SK-N-SH (cell line): ENCODE measurements at regions not wholly inside any gene's neighbourhood (a gene's known extent, or its start where the extent isn't known, plus 50 kb on each side); places are given as distances from the start of the nearest gene placed in this dataset.

Experiments used
- CTCF ChIA-PET: fragments of 300-600, 350-600 bp; formaldehyde crosslinking; extraction: SDS; loops from one replicate; lab custom pipeline; 2021; lab: Yijun Ruan, JAX
- POLR2A ChIA-PET: fragments of 350-600 bp; sonication (Branson Sonifier 250); formaldehyde crosslinking; extraction: SDS; loops from one replicate; lab custom pipeline; 2020; ENCODE audit warnings: antibody characterized with exemption, inconsistent platforms; lab: Yijun Ruan, JAX
- DNase-seq: peaks from one replicate; pipeline ENCODE4 v3.0.0; 2012
- H2AFZ ChIP-seq: fragments of 200-600 bp; sonication (generic); 2 replicates; pipeline ENCODE4 v1.8.1; 2016; ENCODE audit warnings: antibody characterized with exemption, mild to moderate bottlenecking, low read depth
- H3F3A ChIP-seq: fragments of 200-600 bp; sonication (generic); replicated peaks from 2 replicates; pipeline ENCODE3; 2016; ENCODE audit warnings: antibody characterized with exemption, mild to moderate bottlenecking; ENCODE audit not compliant: insufficient read depth
- H3K27ac ChIP-seq, 2 experiments: fragments of 200-500 bp in 1 of 2; fragments of 200-600 bp in 1 of 2; sonication (Bioruptor generic) in 1 of 2; sonication (generic), shearing (Covaris generic) in 1 of 2; 2 replicates each; pipeline versions ENCODE4 v1.5.1 to v1.6.1; 2014 to 2016; ENCODE audit warnings: low read depth in 2 of 2, inconsistent platforms in 1 of 2, low read length in 1 of 2, mild to moderate bottlenecking in 1 of 2, mixed read lengths in 1 of 2
- H3K27me3 ChIP-seq: fragments of 200-600 bp; sonication (generic), shearing (Covaris generic); 2 replicates; pipeline ENCODE4 v1.6.1; 2016; ENCODE audit warnings: mixed run types; ENCODE audit not compliant: insufficient read depth
- H3K36me3 ChIP-seq, 2 experiments: fragments of 200-500 bp in 1 of 2; fragments of 200-600 bp in 1 of 2; sonication (Bioruptor generic) in 1 of 2; sonication (generic) in 1 of 2; replicated peaks in 1 of 2; 2 replicates each; pipeline versions ENCODE3 to v1.5.1; 2014 to 2016; ENCODE audit warnings: low read length in 1 of 2, mild to moderate bottlenecking in 1 of 2; ENCODE audit not compliant: insufficient read depth in 2 of 2, control insufficient read depth in 1 of 2
- H3K4me1 ChIP-seq, 2 experiments: fragments of 200-500 bp in 1 of 2; fragments of 200-600 bp in 1 of 2; sonication (Bioruptor generic) in 1 of 2; sonication (generic), shearing (Covaris generic) in 1 of 2; 2 replicates each; pipeline versions ENCODE4 v1.5.1 to v1.6.1; 2014 to 2016; ENCODE audit warnings: low read depth in 1 of 2, low read length in 1 of 2, mixed run types in 1 of 2; ENCODE audit not compliant: insufficient read depth in 2 of 2, control insufficient read depth in 1 of 2
- H3K4me2 ChIP-seq: fragments of 200-600 bp; sonication (generic), shearing (Covaris generic); 2 replicates; pipeline ENCODE4 v1.6.1; 2017; ENCODE audit warnings: mixed run types
- H3K4me3 ChIP-seq, 2 experiments: fragments of 200-500 bp in 1 of 2; fragments of 200-600 bp in 1 of 2; sonication (Bioruptor generic) in 1 of 2; sonication (generic), shearing (Covaris generic) in 1 of 2; 2 replicates each; pipeline versions ENCODE4 v1.5.1 to v1.8.1; 2014 to 2016; ENCODE audit warnings: low read depth in 2 of 2, inconsistent platforms in 1 of 2, low read length in 1 of 2, mild to moderate bottlenecking in 1 of 2, mixed read lengths in 1 of 2, moderate library complexity in 1 of 2
- H3K79me2 ChIP-seq: fragments of 200-600 bp; sonication (generic); 2 replicates; pipeline ENCODE4 v1.8.1; 2017; ENCODE audit warnings: mild to moderate bottlenecking; ENCODE audit not compliant: insufficient read depth
- H3K9ac ChIP-seq: fragments of 200-600 bp; sonication (generic); 2 replicates; pipeline ENCODE4 v1.6.1; 2017; ENCODE audit warnings: mixed run types
- H3K9me2 ChIP-seq: fragments of 200-600 bp; sonication (generic); 2 replicates; pipeline ENCODE4 v1.6.1; 2017; ENCODE audit warnings: mixed run types
- H3K9me3 ChIP-seq: fragments of 200-600 bp; sonication (generic); 2 replicates; pipeline ENCODE4 v1.6.1; 2017; ENCODE audit warnings: mixed run types, mild to moderate bottlenecking, moderate library complexity
- H4K20me1 ChIP-seq: fragments of 200-600 bp; sonication (generic); 2 replicates; pipeline ENCODE4 v1.6.1; 2017; ENCODE audit warnings: mild to moderate bottlenecking, mixed run types; ENCODE audit not compliant: insufficient read depth
- CHD2 ChIP-seq: fragments of 150-350 bp; IDR thresholded peaks from 2 replicates; pipeline ENCODE4 v1.6.1; 2018; ENCODE audit warnings: low read length; ENCODE audit not compliant: partially characterized antibody
- ELF1 ChIP-seq: IDR thresholded peaks from 2 replicates; pipeline ENCODE4 v1.4.0; 2012
- EZH2phosphoT487 ChIP-seq: fragments of 200-600 bp; sonication (generic); IDR thresholded peaks from 2 replicates; pipeline ENCODE4 v1.6.1; 2017; ENCODE audit warnings: low read depth, mixed run types, mild to moderate bottlenecking, antibody characterized with exemption, moderate library complexity, borderline replicate concordance
- FOXJ3 ChIP-seq: sonication (generic); formaldehyde crosslinking; IDR thresholded peaks from 2 replicates; pipeline ENCODE4 v1.5.1; 2020; ENCODE audit warnings: mild to moderate bottlenecking, missing genetic modification reagents
- GABPA ChIP-seq: IDR thresholded peaks from 2 replicates; pipeline ENCODE4 v1.4.0; 2012; ENCODE audit warnings: low read depth, mild to moderate bottlenecking
- GATA2 ChIP-seq: sonication (generic); formaldehyde crosslinking; IDR thresholded peaks from 2 replicates; pipeline ENCODE4 v1.5.0; 2020; ENCODE audit warnings: mild to moderate bottlenecking, missing genetic modification reagents
- JUND ChIP-seq: IDR thresholded peaks from 2 replicates; pipeline ENCODE4 v1.4.0; 2012
- MAX ChIP-seq: IDR thresholded peaks from 2 replicates; pipeline ENCODE4 v1.4.0; 2012; ENCODE audit warnings: low read depth
- MEF2A ChIP-seq: IDR thresholded peaks from 2 replicates; pipeline ENCODE4 v1.4.0; 2012; ENCODE audit warnings: low read depth, borderline replicate concordance
- MXI1 ChIP-seq: IDR thresholded peaks from 2 replicates; pipeline ENCODE4 v1.6.1; 2012; ENCODE audit warnings: mild to moderate bottlenecking, low read depth, low read length, improper control_type of control experiment
- PBX3 ChIP-seq: IDR thresholded peaks from 2 replicates; pipeline ENCODE4; 2012
- POLR2AphosphoS5 ChIP-seq: IDR thresholded peaks from 2 replicates; pipeline ENCODE4 v1.6.1; 2012; ENCODE audit warnings: low read depth, low read length
- RFX5 ChIP-seq: IDR thresholded peaks from 2 replicates; pipeline ENCODE4 v1.6.1; 2012; ENCODE audit warnings: mild to moderate bottlenecking, improper control_type of control experiment, low read length
- RXRA ChIP-seq: IDR thresholded peaks from 2 replicates; pipeline ENCODE4 v1.4.0; 2012; ENCODE audit warnings: low read depth, mild to moderate bottlenecking, borderline replicate concordance
- SIN3A ChIP-seq: IDR thresholded peaks from 2 replicates; pipeline ENCODE4 v1.6.1; 2012; ENCODE audit warnings: low read depth, mild to moderate bottlenecking, low read length, moderate library complexity, borderline replicate concordance
- SMC3 ChIP-seq: IDR thresholded peaks from 2 replicates; pipeline ENCODE4 v1.6.1; 2012; ENCODE audit warnings: low read depth, low read length, improper control_type of control experiment
- TAF1 ChIP-seq: IDR thresholded peaks from 2 replicates; pipeline ENCODE4 v1.6.1; 2012; ENCODE audit warnings: low read depth, mild to moderate bottlenecking, low read length, moderate library complexity, borderline replicate concordance
- TCF12 ChIP-seq: IDR thresholded peaks from 2 replicates; pipeline ENCODE4 v1.4.0; 2012
- WGBS: methylation state at CpG from one replicate; pipeline ENCODE4 v1.1.6; 2017; ENCODE audit warnings: low lambda C conversion rate; 5-methylcytosine and 5-hydroxymethylcytosine counted together
- TF ChIP-seq, protein P1 (sequence below): IDR thresholded peaks from 2 replicates; pipeline ENCODE4 v1.4.0; 2012; ENCODE audit warnings: low read depth, borderline replicate concordance
- TF ChIP-seq, protein P2 (sequence below): fragments of 150-350 bp; IDR thresholded peaks from 2 replicates; pipeline ENCODE4 v1.6.1; 2017; ENCODE audit warnings: antibody characterized with exemption, low read length, low read depth, borderline replicate concordance
- TF ChIP-seq, protein P3 (sequence below): IDR thresholded peaks from 2 replicates; pipeline ENCODE4 v1.4.0; 2012; ENCODE audit warnings: low read depth, borderline replicate concordance

- Histone ChIP-seq H2AFZ (no peak overlapping the region), H3K36me3 (no peaks in the 10 kb centered on the region), H3K4me1 (no peaks in the 10 kb centered on the region; a peak in 1 of 4 replicates), H3K4me2 (no peak overlapping the region), H3K9me2 (no peaks in the 10 kb centered on the region), H3K9ac (no peak overlapping the region), H3K9me3 (no peaks in the 10 kb centered on the region), H4K20me1 (no peaks in the 10 kb centered on the region), H3K27ac (no peak overlapping the region), H3K4me3 (no peak overlapping the region), H3K27me3 (no peaks in the 10 kb centered on the region; the same call in 1 of the 2 replicates), H3F3A (no peaks in the 10 kb centered on the region), H3K79me2 (no peaks in the 10 kb centered on the region)
- ChIA-PET CTCF (no interaction called here), POLR2A (no interaction called here)
- TF ChIP-seq, protein P1, sequence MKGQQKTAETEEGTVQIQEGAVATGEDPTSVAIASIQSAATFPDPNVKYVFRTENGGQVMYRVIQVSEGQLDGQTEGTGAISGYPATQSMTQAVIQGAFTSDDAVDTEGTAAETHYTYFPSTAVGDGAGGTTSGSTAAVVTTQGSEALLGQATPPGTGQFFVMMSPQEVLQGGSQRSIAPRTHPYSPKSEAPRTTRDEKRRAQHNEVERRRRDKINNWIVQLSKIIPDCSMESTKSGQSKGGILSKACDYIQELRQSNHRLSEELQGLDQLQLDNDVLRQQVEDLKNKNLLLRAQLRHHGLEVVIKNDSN: no peak
- TF ChIP-seq MXI1 (no peak), EZH2phosphoT487 (no peak), SMC3 (no peak), JUND (no peak), TAF1 (no peak), SIN3A (no peak), ELF1 (no peak), GATA2 (no peak)
- DNase-seq: no peak
- WGBS: 100% methylated on average over 1 of the region's 1 CpG
Observed at GRCh38 chr1:228919914-228920313, 184.6 kb downstream of the RHOU start.

DNA sequence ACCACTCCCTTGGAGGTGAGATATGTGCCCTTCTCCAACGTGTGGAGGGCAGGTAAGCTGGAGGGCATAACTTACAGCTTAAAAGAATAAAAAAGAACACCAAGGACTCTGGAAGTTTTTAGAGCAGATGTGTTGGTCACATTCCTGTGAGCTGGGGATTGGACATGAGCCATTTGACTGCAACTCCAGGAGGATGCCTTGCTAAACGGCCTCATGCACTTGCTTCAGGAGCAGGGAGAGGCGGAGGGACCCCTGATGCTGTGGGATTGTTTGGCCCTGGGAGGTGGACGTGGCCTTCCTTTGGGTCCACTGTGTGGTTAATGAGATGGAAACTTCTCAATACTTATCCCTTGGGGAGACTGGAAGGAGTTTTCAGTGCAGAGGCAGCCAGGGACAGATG is 185.6 kb downstream of the RHOU start:
- ChIA-PET POLR2A (no interaction called here), CTCF (interaction anchor here (0.8 kb wide), 1 partner anchor 69 kb away, joined by 3 read pairs; no protein-coding TSS in a partner anchor)
- WGBS: 29% methylated on average over 4 of the region's 4 CpGs
- Histone ChIP-seq H3K9me2 (no peaks in the 10 kb centered on the region), H3K4me1 (no peaks in the 10 kb centered on the region; a peak in 1 of 4 replicates), H2AFZ (no peak overlapping the region), H3K4me2 (no peak overlapping the region), H3K27ac (no peak overlapping the region), H3K9ac (no peak overlapping the region), H3K79me2 (no peaks in the 10 kb centered on the region), H3K4me3 (no peak overlapping the region), H3F3A (no peaks in the 10 kb centered on the region), H3K9me3 (no peaks in the 10 kb centered on the region), H3K36me3 (no peaks in the 10 kb centered on the region), H4K20me1 (no peaks in the 10 kb centered on the region), H3K27me3 (no peaks in the 10 kb centered on the region; the same call in 1 of the 2 replicates)
- no peak for DNase-seq
- TF ChIP-seq MXI1: no peak
- no peak for TF ChIP-seq EZH2phosphoT487
- TF ChIP-seq MAX: no peak
- TF ChIP-seq, protein P2, sequence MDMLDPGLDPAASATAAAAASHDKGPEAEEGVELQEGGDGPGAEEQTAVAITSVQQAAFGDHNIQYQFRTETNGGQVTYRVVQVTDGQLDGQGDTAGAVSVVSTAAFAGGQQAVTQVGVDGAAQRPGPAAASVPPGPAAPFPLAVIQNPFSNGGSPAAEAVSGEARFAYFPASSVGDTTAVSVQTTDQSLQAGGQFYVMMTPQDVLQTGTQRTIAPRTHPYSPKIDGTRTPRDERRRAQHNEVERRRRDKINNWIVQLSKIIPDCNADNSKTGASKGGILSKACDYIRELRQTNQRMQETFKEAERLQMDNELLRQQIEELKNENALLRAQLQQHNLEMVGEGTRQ: no peak
- no peak for TF ChIP-seq FOXJ3
- no peak for TF ChIP-seq PBX3
- no peak for TF ChIP-seq RFX5
- TF ChIP-seq TCF12: no peak
- TF ChIP-seq, protein P3, sequence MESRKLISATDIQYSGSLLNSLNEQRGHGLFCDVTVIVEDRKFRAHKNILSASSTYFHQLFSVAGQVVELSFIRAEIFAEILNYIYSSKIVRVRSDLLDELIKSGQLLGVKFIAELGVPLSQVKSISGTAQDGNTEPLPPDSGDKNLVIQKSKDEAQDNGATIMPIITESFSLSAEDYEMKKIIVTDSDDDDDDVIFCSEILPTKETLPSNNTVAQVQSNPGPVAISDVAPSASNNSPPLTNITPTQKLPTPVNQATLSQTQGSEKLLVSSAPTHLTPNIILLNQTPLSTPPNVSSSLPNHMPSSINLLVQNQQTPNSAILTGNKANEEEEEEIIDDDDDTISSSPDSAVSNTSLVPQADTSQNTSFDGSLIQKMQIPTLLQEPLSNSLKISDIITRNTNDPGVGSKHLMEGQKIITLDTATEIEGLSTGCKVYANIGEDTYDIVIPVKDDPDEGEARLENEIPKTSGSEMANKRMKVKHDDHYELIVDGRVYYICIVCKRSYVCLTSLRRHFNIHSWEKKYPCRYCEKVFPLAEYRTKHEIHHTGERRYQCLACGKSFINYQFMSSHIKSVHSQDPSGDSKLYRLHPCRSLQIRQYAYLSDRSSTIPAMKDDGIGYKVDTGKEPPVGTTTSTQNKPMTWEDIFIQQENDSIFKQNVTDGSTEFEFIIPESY: no peak
- TF ChIP-seq MEF2A: no peak
- TF ChIP-seq RXRA: no peak
- TF ChIP-seq CHD2: no peak
- TF ChIP-seq GABPA: no peak
- no peak for TF ChIP-seq GATA2
- TF ChIP-seq POLR2AphosphoS5: no peak
- no peak for TF ChIP-seq SMC3
- no peak for TF ChIP-seq ELF1
